ENCODE measurements at regions not wholly inside any gene's neighbourhood (a gene's known extent, or its start where the extent isn't known, plus 50 kb on each side); places are given as distances from the start of the nearest gene placed in this dataset.
"Not testable (repeated sequence)": the region's sequence is repeated elsewhere in the genome, so short reads cannot be mapped to it uniquely, and the experiment has no call there.

DNA sequence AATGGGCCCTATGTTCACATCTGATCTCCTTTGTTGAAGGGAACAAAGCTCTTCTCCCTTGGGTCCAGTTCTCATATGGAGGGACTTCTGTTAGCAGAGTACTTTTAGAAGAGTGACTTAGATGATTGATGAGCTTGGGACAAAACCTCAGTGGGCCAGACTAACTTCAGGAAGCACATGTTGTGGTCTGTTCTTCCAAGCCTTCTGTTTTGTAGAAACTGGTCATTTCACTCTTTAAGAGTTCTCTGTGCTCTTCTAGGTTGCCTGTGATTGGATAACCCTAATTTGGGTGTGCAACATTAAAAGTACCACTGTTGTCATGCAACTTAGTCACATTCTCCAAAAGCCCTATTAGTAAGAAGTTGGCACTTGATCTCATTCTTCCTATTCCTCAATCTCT, 183.5 kb upstream of the ACO1 start:
- no peak for DNase-seq (ENCODE audit: low read depth)

- DNase-seq (ENCODE audit: low read depth) = not testable (repeated sequence)
These were observed 175.3 kb upstream of the ACO1 start for GRCh38 chr9:32209164-32209563.

DNA sequence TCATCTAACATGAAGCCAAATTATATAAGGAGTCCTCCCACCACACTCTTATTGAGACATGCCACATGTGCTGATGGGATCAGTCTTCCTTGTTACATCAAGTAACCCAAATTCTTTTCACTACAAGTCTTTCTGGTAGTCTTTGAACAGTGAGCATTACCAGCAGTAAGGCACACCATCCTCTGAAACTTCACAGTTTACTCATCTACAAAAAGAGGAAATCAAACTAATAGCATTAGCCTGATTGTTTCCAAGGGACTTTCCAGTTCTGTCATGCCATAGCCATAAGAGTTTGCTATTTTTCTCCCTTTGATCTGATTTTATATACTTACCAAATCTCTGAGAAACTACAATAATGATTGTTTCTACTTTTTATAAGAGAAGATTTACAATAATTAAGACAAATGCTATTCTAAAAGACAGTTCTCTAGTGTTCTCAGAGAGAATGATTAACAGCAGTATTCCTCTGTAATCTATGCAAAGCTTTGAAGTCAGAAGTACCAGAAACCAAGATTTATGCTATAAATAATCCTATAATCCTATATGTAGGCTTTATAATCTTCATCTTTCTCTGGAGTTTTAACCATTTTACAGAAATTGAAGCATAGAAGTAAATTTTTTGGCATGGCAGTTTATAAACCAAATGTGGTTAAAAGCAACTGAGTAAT, 166.2 kb upstream of the ACO1 start:
- DNase-seq (ENCODE audit: low read depth) = no peak

GRCh38 chr9:32220750-32221149, 163.7 kb upstream of the ACO1 start:
- no peak for DNase-seq (ENCODE audit: low read depth)

DNA sequence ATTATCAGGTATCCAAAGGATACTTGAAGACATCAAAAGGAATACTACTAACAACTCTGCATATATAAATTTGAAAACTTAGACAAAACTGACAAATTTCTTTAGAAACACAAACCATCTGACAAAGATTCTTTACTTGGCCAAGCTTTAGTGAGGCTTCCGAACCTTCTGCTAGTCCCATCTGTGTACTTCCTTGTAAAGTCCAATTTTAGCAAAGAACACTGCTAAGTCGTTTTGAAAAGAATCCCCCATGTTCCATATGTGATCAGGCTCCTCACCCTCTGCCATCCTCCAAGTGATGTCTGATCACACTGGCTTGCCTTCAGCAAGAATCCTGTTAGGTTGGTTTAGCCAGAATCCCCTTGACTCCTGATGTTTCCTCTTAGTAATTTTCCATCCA, 150.0 kb upstream of the ACO1 start:
- DNase-seq (ENCODE audit: low read depth) = no peak

GRCh38 chr9:32247168-32247567, 137.3 kb upstream of the ACO1 start:
- DNase-seq (ENCODE audit: low read depth) = no peak

DNA sequence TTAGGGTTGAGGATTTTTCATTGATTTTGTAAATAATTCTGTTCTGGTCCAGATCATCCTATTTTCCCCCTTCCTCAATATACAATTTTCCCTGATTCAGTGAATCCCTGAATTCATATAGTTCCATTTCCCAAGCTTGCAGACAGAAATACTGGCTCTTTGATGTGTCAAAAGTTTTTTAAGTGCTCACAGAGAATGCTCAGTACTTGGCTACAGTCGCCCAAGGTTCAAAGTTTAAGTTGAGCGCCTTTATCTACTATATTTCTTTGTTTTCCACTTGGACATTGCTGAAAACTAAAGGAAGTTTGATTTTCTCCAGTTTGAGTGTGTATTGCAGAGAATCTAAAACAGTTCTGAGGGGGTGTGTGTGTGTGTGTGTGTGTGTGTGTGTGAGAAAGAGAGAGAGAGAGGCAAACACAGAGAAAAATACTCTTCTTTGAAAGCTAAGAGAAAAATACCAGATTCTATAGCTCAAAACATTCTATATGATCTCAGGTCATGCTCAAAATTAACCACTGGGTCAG, 136.2 kb upstream of the ACO1 start:
- no peak for DNase-seq (ENCODE audit: low read depth)

DNA sequence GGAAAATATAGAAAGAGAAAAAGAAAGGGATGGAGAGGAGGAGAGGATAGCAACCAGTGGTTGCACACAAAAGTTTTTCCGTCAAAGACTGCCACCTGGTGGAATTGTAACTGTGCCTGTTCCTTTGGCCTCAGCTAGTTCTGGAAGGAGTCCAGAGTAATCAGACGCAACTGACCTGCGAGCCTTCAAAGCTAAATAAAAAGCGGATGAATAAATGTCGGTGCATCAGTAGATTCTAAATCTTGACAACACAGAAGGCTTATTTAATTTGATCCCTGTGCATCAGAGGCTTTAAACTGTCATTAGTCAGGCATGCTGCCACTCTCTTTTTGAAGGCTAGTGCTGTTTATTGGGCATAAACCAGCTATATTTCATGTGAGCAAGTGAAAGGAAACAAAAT, 132.9 kb upstream of the ACO1 start:
- DNase-seq (ENCODE audit: low read depth) = no peak

- no peak for DNase-seq (ENCODE audit: low read depth)
These were observed 130.7 kb upstream of the ACO1 start for GRCh38 chr9:32253731-32254130.

DNA sequence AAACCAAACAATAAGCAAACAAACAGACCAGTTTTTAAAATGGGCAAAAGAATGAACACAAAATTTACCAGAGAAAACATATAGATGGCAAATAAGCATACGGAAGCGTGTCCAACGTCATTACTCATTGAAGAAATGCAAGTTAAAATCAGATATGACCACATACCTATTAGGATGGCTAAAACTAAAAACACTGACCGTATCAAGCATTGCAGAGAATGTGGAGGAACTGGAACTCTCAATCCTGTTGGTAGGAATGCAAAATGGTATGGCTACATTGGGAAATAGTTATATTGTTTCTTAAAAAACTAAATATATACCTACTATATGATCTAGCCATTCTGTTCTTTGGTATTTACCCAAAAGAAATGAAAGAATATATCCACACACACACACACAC, 129.4 kb upstream of the ACO1 start:
- no peak for DNase-seq (ENCODE audit: low read depth)

GRCh38 chr9:32258482-32258881, 126.0 kb upstream of the ACO1 start:
- DNase-seq (ENCODE audit: low read depth) = no peak

DNA sequence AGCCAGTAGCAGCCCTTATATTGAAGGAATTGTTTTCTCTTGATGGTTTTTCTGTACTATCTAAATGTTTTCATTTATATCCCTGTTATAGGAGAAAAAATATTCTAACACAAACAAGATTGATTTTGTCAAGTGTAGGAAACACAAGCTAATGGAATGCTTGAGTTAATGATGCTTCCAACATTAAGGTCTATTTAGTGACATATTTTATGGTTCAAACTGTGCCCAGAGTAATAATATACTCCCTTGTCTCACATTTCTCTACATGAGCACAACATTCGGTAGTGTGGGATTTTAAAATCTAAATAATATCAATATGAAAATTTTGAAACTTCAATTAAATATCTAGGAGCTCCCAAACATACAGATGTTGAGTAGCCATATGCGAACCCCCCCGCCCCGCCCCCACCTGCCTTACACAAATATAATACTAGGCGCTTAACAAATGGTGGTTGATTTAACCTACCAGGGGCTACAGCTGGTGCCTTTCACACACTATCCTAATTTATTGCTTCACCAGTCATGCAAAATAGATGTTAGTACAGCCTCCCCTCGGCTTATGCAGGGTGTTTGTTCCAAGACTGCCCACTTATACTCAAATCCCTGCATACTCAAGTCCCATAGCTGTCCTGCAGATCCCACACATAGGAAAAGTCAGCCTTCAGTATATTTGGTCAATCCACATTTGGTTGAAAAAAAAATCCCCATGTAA, 124.1 kb upstream of the ACO1 start:
- no peak for DNase-seq (ENCODE audit: low read depth)

DNA sequence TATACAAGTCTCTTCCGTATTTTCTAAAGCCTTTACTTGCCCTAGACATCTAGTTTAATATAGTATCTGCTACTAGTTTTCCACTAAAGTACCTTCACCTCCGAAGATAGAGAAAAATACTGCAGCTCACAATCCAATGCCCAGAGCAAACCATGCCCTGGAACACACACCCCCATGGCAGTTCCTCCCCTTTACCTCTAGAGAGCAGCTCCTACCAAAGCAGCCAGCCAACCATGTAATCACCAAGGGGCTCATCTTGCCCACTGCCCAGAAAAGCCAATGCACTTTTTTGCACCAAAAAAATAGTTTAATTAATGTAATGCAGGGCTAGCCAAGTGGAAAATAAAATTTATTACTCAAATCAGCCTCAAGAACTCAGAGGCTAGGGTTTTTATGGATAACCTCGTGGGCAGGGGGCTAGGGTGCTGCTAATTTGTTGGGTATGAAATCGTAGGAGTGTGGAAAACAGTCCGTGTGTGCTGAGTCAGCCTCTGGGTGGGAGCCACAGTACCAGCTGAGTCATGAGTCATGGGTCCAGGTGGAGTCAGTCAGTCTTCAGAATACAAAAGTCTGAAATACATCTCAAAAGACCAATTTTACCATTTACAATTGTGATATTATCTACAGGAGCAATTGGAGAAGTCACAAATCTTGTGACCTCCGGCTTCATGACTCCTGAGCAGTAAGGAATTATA, 120.1 kb upstream of the ACO1 start:
- no peak for DNase-seq (ENCODE audit: low read depth)

DNA sequence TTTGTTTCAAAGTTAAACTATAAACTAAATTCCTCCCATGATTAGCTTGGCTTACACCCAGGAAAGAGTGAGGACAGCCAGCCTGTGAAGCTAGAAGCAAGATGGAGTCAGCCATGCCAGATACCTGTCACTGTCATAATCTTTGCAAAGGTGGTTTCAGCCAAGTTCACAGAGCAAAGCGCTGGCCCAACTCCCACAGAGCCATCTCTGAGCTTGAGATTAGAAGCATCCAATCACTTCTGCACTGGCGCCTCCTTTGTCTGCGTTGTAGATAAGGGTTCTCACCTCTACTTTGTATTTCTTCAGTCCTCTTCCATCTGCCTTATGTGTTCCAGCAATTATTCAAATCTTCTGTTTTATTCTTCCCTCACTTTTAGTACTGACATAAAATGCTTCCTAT, 119.4 kb upstream of the ACO1 start:
- DNase-seq (ENCODE audit: low read depth) = no peak

DNA sequence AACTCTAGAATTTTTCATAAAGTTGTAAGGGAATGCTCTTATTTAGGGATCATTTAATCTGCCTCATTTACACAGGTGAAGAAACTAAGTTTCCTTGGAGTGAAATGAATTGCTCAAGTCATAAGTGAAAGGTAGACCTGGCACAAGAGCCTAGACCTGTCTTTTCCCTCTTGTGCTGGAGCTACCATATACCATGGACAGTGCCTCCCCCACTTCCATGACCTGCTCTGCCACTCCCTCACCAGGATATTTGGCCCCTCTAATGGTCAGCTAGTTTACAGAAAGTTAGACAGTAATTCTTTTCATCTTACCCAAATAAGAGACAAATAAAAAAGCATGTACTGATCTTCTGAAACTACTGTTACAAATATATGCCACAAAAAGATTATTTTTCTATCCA, 105.5 kb upstream of the ACO1 start:
- no peak for DNase-seq (ENCODE audit: low read depth)

DNA sequence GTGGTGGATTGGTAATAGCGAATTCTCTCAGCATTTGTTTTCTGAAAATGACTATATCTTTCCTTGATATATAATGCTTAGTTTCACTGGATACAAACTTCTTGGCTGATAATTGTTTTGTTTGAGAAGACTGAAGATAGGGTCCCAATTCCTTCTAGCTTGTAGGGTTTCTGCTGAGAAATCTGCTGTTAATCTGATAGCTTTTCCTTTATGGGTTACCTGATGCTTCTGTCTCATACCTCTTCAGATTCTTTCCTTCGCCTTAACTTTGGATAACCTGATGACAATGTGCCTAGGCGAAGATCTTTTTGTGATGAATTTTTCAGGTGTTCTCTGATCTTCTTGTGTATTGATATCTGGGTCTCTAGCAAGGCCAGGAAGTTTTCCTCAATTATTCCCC, 94.7 kb upstream of the ACO1 start:
- DNase-seq (ENCODE audit: low read depth) = no peak

DNA sequence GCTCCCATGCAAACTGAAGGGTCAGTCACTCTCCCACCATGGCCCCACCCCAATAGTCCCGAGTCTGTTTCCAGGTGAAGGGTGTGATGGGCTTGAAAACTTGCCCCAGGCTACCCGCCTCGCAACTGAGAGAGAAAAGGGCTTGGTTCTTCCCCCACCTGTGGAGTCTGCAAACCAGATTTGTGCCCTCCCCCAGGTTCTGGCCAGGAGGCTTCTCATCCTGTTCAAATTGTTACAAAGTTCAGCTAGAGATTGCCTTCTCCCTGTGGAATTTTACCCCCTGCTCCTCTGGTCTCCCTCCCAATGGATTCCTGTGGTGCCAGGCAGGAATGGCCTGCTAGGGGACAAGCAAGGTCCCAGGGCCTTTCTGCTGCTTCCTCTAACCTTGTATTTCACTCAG, 93.1 kb upstream of the ACO1 start:
- DNase-seq (ENCODE audit: low read depth) = no peak

DNA sequence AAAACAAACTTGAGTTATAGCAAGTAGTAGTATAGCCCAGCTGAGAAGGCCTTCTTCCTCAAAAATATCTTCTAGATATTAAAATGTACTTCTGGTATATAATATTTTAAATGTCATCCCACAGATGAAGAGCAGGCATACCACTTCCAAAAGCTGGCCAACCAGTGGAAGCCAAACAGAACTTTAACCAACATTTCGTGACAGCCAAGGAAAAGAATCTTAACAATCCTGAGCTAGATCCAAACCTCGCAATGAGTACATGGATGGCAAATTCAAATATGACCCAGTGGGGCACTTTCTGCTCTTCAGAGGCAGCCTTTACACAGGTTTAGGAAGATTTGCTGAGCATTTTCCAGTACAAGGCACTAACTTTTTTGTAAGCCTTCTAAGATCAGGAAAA, 91.8 kb upstream of the ACO1 start:
- no peak for DNase-seq (ENCODE audit: low read depth)

DNA sequence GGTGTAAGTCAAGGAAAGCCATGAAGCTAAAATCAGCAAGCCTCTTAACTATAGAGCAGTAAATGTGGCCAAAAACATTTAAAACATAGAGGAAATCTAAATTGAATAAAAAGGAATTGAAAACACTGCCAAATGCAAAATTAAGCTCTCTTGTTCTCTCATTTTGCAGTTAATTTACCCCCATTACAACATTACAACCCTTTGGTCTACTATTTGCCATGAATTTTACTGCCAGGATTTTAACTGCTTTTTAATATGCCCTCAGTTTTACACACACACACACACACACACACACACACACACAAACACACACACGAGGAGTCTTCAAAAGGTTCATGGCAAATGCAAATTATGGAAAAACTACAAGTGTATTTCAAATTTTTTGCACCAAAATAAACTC, 91.4 kb upstream of the ACO1 start:
- no peak for DNase-seq (ENCODE audit: low read depth)

- DNase-seq (ENCODE audit: low read depth) = no peak
These were observed 90.3 kb upstream of the ACO1 start for GRCh38 chr9:32294106-32294505.

- DNase-seq (ENCODE audit: low read depth) = no peak
These were observed 84.1 kb upstream of the ACO1 start for GRCh38 chr9:32300373-32300772.

- DNase-seq (ENCODE audit: low read depth) = no peak
These were observed 79.9 kb upstream of the ACO1 start for GRCh38 chr9:32304495-32304894.

GRCh38 chr9:32306006-32306405, 78.4 kb upstream of the ACO1 start:
- DNase-seq (ENCODE audit: low read depth) = no peak
